Neural crest cell (in vitro differentiated cells): ENCODE measurements at regions not wholly inside any gene's neighbourhood (a gene's known extent, or its start where the extent isn't known, plus 50 kb on each side); places are given as distances from the start of the nearest gene placed in this dataset.

ENCODE experiments used
- DNase-seq: peaks from one replicate; pipeline ENCODE4 v3.0.0; 2021; ENCODE audit warnings: low read depth, mixed read lengths, low spot score
- H3K27ac Mint-ChIP-seq: one replicate; pipeline ENCODE4 v1.8.0; 2021; ENCODE audit warnings: mild to moderate bottlenecking, mixed read lengths; ENCODE audit not compliant: unreplicated experiment
- H3K27me3 Mint-ChIP-seq: 2 replicates; pipeline ENCODE4 v1.8.0; 2021; ENCODE audit warnings: low read depth, mild to moderate bottlenecking, mixed read lengths
- H3K36me3 Mint-ChIP-seq: 2 replicates; pipeline ENCODE4 v1.8.0; 2021; ENCODE audit warnings: low read depth, mild to moderate bottlenecking, mixed read lengths
- H3K4me1 Mint-ChIP-seq: 2 replicates; pipeline ENCODE4 v1.8.0; 2021; ENCODE audit warnings: mixed read lengths
- H3K4me3 Mint-ChIP-seq: one replicate; pipeline ENCODE4 v1.8.0; 2021; ENCODE audit warnings: mild to moderate bottlenecking, mixed read lengths
- H3K9me3 Mint-ChIP-seq: 2 replicates; pipeline ENCODE4 v1.8.0; 2021; ENCODE audit warnings: mixed read lengths
- CTCF ChIP-seq: fragments of 200-600 bp; sonication (generic); conservative IDR thresholded peaks from 2 replicates; pipeline ENCODE4 v1.5.0; 2021; ENCODE audit warnings: antibody characterized with exemption, mild to moderate bottlenecking

DNA sequence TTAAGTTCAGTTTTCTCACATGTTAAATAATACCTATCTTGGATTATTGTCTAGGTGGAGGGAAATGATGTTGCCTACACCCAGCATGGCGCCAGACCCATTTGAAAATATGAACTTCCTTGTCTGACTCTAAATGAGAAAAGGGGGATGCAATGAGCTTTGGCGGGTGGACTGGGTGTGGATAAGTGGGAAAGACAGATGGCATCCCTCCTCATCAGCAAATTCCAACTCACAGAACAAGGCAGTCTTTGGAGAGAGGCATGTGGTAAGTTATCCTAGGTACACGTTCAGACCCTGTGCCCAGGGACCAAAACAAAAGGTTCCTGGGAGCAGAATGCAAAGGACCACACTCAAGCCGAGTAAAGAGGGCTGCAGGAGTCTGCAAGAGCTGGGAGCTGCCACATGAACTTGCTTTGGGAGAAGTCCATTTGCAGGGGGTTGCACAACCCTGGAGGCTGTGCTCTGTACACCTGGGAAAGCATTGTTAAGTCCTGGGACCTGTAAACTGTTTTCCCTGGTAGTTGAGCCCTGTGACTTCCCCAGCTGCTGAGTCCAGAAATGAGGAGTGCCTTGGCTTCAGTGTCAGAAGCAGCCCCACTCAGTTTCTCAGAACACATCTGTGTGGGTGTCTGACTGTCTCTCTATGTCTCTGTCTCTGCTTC lies 102.3 kb upstream of the TPM1 start:
- no peaks in the 10 kb centered on the region for H3K36me3 Mint-ChIP-seq
- DNase-seq, result no peak
- no peak overlapping the region for H3K4me3 Mint-ChIP-seq
- H3K4me1 Mint-ChIP-seq, result peaks cover 9% of the 10 kb centered on the region
- TF ChIP-seq CTCF, result no peak
- H3K27me3 Mint-ChIP-seq, result peaks cover 2% of the 10 kb centered on the region
- no peaks in the 10 kb centered on the region for H3K9me3 Mint-ChIP-seq
- H3K27ac Mint-ChIP-seq, result peak overlapping the region; percentile 75

DNA sequence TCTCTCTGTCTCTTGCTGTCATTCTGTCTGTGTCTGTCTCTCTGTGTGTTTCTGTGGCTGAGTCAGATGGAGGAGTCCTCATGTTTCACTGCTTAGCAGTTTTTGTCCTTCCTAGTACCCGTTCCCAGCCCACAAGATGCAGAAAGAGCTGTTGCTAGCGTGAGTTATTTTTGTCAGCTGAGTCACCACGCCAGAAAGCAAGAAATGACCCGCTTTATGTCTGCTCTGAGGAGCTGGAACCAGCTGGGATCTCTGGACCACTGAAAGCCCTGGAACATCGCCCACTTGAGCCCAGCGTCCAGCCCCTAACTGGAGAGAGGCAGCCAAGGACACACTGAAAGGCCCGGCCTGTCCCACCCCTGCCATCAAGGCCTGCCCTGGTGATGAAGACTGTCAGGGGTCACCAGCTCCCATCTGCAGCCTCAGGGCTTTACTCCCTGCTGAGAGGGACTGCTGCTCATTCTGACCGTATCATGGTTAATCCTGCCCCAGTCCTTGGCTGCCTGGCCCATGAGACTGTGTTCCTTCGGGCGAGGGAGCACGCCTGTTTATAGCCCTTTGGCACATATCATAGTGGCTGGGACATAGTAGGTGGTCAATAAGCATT lies 101.7 kb upstream of the TPM1 start:
- no peak for TF ChIP-seq CTCF
- Mint-ChIP-seq H3K27ac (no peak overlapping the region), H3K4me1 (peaks cover 9% of the 10 kb centered on the region), H3K4me3 (no peak overlapping the region), H3K9me3 (no peaks in the 10 kb centered on the region), H3K36me3 (no peaks in the 10 kb centered on the region), H3K27me3 (peaks cover 2% of the 10 kb centered on the region)
- no peak for DNase-seq

GRCh38 chr15:62941699-62942098 lies 100.8 kb upstream of the TPM1 start:
- Mint-ChIP-seq H3K36me3 (no peaks in the 10 kb centered on the region), H3K27ac (no peak overlapping the region), H3K9me3 (no peaks in the 10 kb centered on the region), H3K4me1 (peaks cover 9% of the 10 kb centered on the region), H3K4me3 (no peak overlapping the region), H3K27me3 (peaks cover 5% of the 10 kb centered on the region)
- DNase-seq, result no peak
- no peak for TF ChIP-seq CTCF

GRCh38 chr15:62942428-62942827 lies 100.1 kb upstream of the TPM1 start:
- TF ChIP-seq CTCF, result no peak
- Mint-ChIP-seq H3K27me3 (peaks cover 5% of the 10 kb centered on the region), H3K36me3 (no peaks in the 10 kb centered on the region), H3K4me1 (peaks cover 9% of the 10 kb centered on the region), H3K9me3 (no peaks in the 10 kb centered on the region), H3K27ac (no peak overlapping the region), H3K4me3 (no peak overlapping the region)
- no peak for DNase-seq

DNA sequence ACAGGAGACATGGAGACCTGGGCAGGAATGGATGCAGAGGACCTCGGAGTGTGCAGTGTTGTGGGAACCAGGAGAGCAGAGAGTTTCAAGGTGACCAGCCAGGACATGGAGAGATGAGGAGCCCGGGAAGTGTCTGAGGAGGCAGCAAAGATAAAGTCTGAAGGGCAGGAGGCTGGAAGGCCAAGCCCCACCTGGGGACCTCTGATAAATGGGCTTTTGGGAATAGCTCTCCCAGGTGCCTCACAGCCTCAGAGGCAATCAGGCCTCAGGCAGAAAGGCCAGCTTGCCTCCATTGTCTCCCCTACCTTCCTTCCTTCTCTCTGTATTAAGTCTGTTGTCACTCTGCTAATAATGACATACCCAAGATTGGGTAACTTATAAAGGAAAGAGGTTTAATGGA lies 97.5 kb upstream of the TPM1 start:
- Mint-ChIP-seq H3K4me1 (peaks cover 9% of the 10 kb centered on the region), H3K36me3 (no peaks in the 10 kb centered on the region), H3K27me3 (peaks cover 14% of the 10 kb centered on the region), H3K4me3 (no peak overlapping the region), H3K27ac (peak overlapping the region; percentile 2), H3K9me3 (no peaks in the 10 kb centered on the region)
- DNase-seq, result no peak
- TF ChIP-seq CTCF, result no peak
